ENCODE measurements at regions not wholly inside any gene's neighbourhood (a gene's known extent, or its start where the extent isn't known, plus 50 kb on each side); places are given as distances from the start of the nearest gene placed in this dataset.

GRCh38 chr7:153628406-153628805, 423.8 kb upstream of the DPP6 start:
- no peak for TF ChIP-seq YY1 (tag by site-specific recombination; IDR thresholded peaks at IDR 0.05)
- TF ChIP-seq CTCF (tag by site-specific recombination; IDR thresholded peaks at IDR 0.05): no peak
- TF ChIP-seq BCL11A (tag by site-specific recombination; IDR thresholded peaks at IDR 0.05; ENCODE audit: low read depth): no peak
- TF ChIP-seq ZNF391 (tag by site-specific recombination; IDR thresholded peaks at IDR 0.05; ENCODE audit: borderline replicate concordance, low read depth): no peak
- TF ChIP-seq ATF2 (tag by site-specific recombination; IDR thresholded peaks at IDR 0.05; ENCODE audit: low read depth): no peak
- TF ChIP-seq ZNF514 (tag by site-specific recombination; IDR thresholded peaks at IDR 0.05): no peak
- TF ChIP-seq ZNF274 (IDR thresholded peaks at IDR 0.05; ENCODE audit: low read length): no peak
- no peak for TF ChIP-seq ZNF274 (tag by site-specific recombination; IDR thresholded peaks at IDR 0.05; ENCODE audit: borderline replicate concordance)
- no peak for TF ChIP-seq MYNN (tag by site-specific recombination; IDR thresholded peaks at IDR 0.05; ENCODE audit: borderline replicate concordance)
- no peak for TF ChIP-seq SP2 (tag by site-specific recombination; IDR thresholded peaks at IDR 0.05)
- TF ChIP-seq ZNF704 (tag by site-specific recombination; IDR thresholded peaks at IDR 0.05): no peak
- TF ChIP-seq ZBTB8A (tag by site-specific recombination; IDR thresholded peaks at IDR 0.05): no peak
- TF ChIP-seq ZBTB1 (tag by site-specific recombination; IDR thresholded peaks at IDR 0.05): no peak
